RWPE1 (cell line): ENCODE measurements at regions not wholly inside any gene's neighbourhood (a gene's known extent, or its start where the extent isn't known, plus 50 kb on each side); places are given as distances from the start of the nearest gene placed in this dataset.

Experiments
- CTCF ChIA-PET: fragments of 350-600 bp; sonication (Branson Sonifier 250); formaldehyde crosslinking; extraction: SDS; loops from one replicate; lab custom pipeline; 2021; lab: Yijun Ruan, JAX
- POLR2A ChIA-PET: fragments of 400-600 bp; formaldehyde crosslinking; extraction: SDS; loops from one replicate; lab custom pipeline; 2020; ENCODE audit warnings: antibody characterized with exemption; ENCODE audit not compliant: low non-redundant PET; lab: Yijun Ruan, JAX
- DNase-seq: peaks from one replicate; pipeline ENCODE4 v3.0.0; 2012; ENCODE audit warnings: low spot score
- H3K27ac ChIP-seq: fragments of 450-650 bp; 2 replicates; pipeline ENCODE4 v1.5.1; 2017
- CTCF ChIP-seq: fragments of 450-650 bp; conservative IDR thresholded peaks from 2 replicates; pipeline ENCODE4 v1.5.1; 2017; ENCODE audit warnings: low read depth, mild to moderate bottlenecking

- DNase-seq, result no peak
- ChIA-PET POLR2A (no interaction called here), CTCF (interaction anchor here (0.5 to 0.9 kb wide), 2 partner anchors 40 to 636 kb away, joined by 3 to 6 read pairs; no protein-coding TSS in a partner anchor)
- no peak for TF ChIP-seq CTCF
- H3K27ac ChIP-seq, result no peak overlapping the region
Observed at GRCh38 chr6:27161115-27161514, 86.4 kb upstream of the PRSS16 start.

DNA sequence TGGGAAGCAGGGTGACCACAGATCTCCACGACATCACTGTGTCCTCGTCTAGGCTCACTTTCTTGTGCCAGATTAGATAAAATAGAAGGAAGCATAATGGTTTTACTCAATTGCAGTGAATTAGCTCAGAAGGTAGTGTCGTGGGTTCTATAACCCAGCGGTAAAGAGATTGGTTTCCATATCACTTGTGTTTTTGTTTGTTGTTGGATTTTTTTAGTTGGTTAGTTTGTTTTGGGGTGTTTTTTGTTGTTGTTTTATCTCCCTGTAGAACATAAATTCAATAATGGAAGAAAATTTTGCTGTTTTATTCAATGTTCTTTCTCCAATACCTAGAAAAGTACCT, 85.9 kb upstream of the PRSS16 start:
- TF ChIP-seq CTCF, result no peak
- POLR2A ChIA-PET, result no interaction called here

GRCh38 chr6:27161946-27162603, 85.4 kb upstream of the PRSS16 start:
- no peak for DNase-seq
- H3K27ac ChIP-seq, result no peak overlapping the region
- peak; percentile 78 for TF ChIP-seq CTCF
- POLR2A ChIA-PET, result no interaction called here
- CTCF ChIA-PET, result interaction anchor here (0.5 to 1.4 kb wide), 3 partner anchors 15 to 717 kb away, joined by 3 to 8 read pairs (median 3); no protein-coding TSS in a partner anchor

More for the DNA sequence above, 85.9 kb upstream of the PRSS16 start:
- no peak for DNase-seq
- CTCF ChIA-PET, result interaction anchor here (0.9 to 1.4 kb wide), 2 partner anchors 15 to 636 kb away, joined by 6 to 8 read pairs; no protein-coding TSS in a partner anchor
- H3K27ac ChIP-seq, result no peak overlapping the region

- TF ChIP-seq CTCF, result no peak
- CTCF ChIA-PET, result interaction anchor here (0.6 kb wide), 1 partner anchor 200 kb away, joined by 3 read pairs; no protein-coding TSS in a partner anchor
- DNase-seq, result no peak
- POLR2A ChIA-PET, result no interaction called here
- H3K27ac ChIP-seq, result no peak overlapping the region
Observed at GRCh38 chr6:27163834-27164233, 83.7 kb upstream of the PRSS16 start.

- DNase-seq, result no peak
- ChIA-PET POLR2A (no interaction called here), CTCF (no interaction called here)
Observed at GRCh38 chr6:27168108-27168507, 79.4 kb upstream of the PRSS16 start.

More at GRCh38 chr6:27168108-27168507, 79.4 kb upstream of the PRSS16 start:
- TF ChIP-seq CTCF, result no peak
- H3K27ac ChIP-seq, result no peak overlapping the region
